Left cardiac atrium (tissue), 4 donors: ENCODE measurements at regions not wholly inside any gene's neighbourhood (a gene's known extent, or its start where the extent isn't known, plus 50 kb on each side); places are given as distances from the start of the nearest gene placed in this dataset.
"Not testable (repeated sequence)": the region's sequence is repeated elsewhere in the genome, so short reads cannot be mapped to it uniquely, and the experiment has no call there.

Experiments used
- ATAC-seq, 2 donors: fragments of 200-7000 bp; cut with Tn5 transposase; one replicate each; pipeline ENCODE4 v1.9.1; 2020; ENCODE audit warnings: mild to moderate bottlenecking in 2 of 2, moderate library complexity in 2 of 2
- DNase-seq: peaks from one replicate; pipeline ENCODE4 v3.0.0-alpha.2; 2020
- intact Hi-C, 2 donors: fragments of 100-400 bp; cut with DNase I; formaldehyde crosslinking; loops; one replicate each; pipeline versions ENCODE4 v1.14.1 to v1.15.1; 2022 to 2023
- donor health status: DM: no; HTN: yes; CAD: no.
- donor health status: DM: no; HTN: yes; CAD: no; lungs with severe emphysema.
- donor health status: DM: yes; HTN: yes; CAD: no.
- donor health status: Dilated cardiomyopathy.

DNA sequence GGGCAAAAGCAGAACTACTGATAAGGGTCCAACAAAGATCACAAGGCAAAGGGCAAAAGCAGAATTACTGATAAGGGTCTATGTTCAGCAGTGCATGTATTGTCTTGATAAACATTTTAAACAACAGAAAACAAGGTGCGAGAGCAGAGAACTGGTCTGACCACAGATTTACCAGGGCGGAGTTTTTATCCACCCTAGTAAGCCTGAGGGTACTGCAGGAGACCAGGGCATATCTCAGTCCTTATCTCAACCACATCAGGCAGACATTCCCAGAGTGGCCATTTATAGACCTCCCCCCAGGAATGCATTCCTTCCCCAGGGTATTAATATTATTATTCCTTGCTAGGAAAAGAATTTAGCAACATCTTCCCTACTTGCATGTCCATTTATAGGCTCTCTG is 138.2 kb upstream of the EDNRB start:
- intact Hi-C loops, ATAC-seq, DNase-seq: not testable (repeated sequence)

DNA sequence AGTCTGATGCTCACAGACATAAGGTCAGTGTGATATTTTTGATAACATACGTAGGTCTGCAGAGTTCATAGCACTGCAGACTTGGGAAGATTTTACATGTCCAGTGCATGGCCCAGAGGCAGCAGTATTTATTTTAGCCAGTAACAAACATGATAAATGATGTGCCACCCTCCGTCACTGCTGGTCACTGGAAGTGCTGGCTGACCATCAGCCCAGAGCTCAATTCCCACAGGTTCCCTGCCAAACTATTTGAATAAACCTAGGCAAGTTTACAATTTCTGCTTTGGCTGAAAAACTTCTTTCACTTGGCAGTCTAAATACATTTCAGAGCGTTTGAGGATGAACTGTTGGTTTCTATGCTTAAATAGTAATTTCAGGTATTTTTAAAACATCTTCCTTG is 135.5 kb upstream of the EDNRB start:
- intact Hi-C loops = no loop called here
- ATAC-seq = peak in 1 of 2 donors; percentile 71
- no peak for DNase-seq

DNA sequence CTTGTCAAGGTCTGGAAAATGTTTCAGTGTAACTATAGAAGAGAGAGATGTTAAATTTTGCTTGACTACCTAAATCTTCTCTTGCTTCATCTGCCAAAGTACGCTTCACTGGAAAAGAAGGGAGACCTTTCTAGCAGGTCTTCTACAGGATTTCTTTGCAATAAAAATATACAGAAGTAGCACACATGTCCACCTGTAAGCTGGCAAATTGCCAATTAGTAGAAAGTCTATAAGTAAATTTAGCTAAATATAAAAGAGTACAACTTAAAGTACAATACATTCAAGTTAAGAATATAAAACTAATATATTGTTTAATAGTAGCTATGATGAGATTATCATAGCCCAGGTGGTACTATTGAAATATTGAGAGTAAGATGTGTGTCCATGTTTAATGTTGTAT is 128.5 kb upstream of the EDNRB start:
- no peak for ATAC-seq
- intact Hi-C loops = no loop called here
- no peak for DNase-seq

DNA sequence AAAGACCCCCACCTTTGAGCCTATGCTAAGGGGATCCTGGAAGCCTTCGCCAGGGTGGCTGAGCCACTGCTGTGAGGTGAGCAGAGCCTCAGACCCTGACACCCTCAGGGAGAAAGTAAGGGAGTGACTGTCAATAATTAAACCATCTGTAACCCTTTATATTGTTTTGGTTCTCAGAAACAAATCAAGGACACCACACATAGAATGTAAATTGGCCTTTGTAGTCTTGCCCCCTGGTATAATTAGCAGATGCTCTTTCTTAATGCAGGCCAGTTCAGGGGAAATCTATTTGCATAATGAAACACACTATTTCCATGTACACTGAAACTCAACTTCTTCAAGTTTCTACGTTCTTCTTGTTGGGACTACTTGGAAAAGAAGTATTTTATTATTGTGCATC is 127.7 kb upstream of the EDNRB start:
- no peak for ATAC-seq
- intact Hi-C loops = no loop called here
- no peak for DNase-seq

DNA sequence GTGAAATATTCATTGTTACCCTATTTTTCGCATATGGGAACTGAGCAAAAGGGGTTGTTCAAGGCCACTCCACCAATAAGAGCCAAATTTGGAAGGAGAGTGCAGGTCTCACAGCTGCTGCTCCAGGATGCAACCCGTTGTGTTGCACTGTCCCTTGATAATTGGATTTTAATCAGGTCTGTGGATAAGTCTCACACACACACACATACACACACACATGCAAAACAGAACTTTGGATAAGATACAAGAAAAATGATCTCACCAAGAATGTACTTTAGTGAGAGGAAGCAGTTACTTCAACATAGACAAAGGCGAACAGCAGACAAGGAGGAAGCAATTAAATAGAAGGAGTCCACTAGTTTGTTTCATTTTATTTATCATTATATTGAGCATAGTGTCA is 127.3 kb upstream of the EDNRB start:
- intact Hi-C loops = no loop called here
- DNase-seq (no peak), ATAC-seq (no peak)

DNA sequence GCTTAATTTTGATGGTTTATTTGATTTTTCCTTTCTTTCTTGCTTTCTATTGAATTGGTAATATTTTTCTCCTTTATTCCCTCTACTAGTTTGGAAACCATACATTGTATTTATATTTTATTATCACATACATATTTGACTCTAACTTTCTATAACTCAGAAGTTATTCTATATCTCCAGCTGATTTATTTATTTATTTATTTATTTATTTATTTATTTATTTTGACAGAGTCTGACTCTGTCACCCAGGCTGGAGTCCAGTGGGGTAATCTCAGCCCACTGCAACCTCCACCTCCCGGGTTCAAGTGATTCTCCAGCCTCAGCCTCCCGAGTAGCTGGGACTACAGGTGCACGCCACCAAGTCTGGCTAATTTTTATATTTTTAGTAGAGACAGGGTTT is 122.7 kb upstream of the EDNRB start:
- DNase-seq, intact Hi-C loops, ATAC-seq: not testable (repeated sequence)

DNA sequence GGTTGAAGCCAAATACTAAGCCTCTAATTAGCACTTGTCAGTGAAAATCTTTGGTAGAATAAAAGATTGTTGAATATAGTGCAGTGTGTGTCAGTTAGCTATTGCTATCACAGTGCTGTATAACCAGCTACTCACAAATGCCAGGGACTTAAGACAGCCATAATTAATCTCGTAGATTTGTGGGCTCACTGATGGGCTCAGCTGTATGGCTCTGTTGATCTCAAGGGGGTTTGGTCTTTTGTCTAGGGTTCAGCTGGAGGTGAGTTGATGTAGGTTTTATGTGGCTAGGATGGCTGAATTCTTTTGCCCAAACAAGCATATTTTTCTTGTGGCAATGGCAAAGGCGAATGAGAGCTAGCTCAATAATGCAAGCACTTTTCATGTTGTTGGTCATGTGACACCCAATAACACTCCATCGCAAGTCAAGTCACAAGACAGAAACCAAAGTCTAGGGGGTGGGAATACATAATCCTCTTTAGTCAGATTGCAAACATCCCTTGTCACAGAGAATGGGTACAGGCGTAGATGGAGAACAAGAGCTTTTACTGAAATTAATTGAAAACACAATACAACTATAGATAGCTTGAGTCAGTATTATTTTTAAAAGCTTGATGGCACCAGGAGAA is 121.7 kb upstream of the EDNRB start:
- DNase-seq = no peak
- intact Hi-C loops = no loop called here

DNA sequence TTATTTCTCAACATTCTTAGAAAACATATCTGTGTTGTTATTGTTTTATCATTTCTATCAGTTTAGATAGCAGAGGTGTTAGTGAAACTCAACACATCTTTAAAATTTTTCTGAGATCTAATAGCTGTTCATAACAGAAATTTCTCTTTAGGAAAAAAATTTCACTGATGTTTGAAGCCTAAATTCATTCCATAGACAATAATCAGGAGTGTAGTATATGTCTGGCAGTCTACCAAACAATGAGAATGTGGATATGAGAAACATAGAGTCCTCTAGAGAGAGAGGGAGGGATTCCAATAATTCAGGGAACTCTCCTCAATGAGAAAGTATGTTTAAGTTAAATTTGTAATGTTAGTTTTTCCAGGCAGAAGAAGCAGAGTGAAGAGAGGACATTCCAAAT is 118.2 kb upstream of the EDNRB start:
- ATAC-seq = no peak
- intact Hi-C loops = no loop called here
- DNase-seq = no peak

More for the DNA sequence above, 121.7 kb upstream of the EDNRB start:
- no peak for ATAC-seq

DNA sequence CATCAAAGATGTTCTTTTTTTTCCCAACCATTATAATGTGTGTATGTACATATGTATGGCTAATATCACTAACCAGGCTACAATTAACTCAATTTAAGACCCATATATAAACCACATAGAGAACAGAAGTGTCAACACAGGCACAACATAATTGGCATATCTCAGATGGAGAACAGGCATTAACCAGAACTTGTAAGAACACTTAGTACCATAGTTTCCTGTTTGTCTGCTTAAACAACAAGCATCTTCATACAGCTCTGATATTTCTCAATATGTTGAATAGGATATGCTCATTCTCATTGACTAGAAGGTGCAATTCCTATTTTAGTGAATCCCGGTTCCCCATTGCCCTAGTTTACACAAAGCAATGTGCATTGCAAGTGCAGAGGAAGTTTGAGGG is 116.9 kb upstream of the EDNRB start:
- DNase-seq (no peak), ATAC-seq (no peak)
- intact Hi-C loops = no loop called here

DNA sequence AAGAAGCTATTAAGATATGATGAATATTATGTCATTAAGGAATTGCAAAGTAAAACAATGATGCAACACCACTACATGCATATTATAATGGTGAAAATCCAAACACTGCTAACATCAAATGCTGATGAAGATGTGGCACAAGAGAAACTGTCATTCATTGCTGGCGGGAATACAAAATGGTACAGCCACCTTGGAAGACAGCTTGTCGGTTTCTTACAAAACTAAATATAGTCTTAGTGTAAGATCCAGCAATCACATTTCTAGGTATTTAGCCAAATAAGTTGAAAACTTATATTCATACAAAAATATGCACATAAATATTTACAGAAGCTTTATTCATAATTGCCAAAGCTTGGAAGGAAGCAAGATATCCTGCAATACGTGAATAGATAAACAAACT is 114.9 kb upstream of the EDNRB start:
- no peak for DNase-seq
- ATAC-seq = no peak
- intact Hi-C loops = no loop called here

DNA sequence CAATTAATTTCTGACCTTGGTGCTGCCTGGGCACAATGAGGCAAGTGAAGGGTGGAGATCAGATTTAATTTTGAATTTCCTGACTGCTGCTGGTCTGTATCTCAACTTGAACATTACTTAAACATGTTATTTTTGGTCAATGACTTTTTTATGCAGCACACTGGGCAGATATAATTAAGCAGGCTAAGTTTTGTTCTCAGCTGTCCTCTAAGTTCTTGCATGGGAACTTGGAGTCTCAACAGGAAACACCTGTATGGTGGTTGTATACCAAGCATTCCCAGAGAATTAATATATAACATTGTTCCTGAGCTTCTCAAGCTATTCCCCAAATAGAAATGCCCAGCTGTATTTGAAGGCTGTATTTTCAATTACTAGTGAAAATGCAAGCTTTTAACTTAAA is 113.5 kb upstream of the EDNRB start:
- intact Hi-C loops = no loop called here
- DNase-seq (no peak), ATAC-seq (no peak)

DNA sequence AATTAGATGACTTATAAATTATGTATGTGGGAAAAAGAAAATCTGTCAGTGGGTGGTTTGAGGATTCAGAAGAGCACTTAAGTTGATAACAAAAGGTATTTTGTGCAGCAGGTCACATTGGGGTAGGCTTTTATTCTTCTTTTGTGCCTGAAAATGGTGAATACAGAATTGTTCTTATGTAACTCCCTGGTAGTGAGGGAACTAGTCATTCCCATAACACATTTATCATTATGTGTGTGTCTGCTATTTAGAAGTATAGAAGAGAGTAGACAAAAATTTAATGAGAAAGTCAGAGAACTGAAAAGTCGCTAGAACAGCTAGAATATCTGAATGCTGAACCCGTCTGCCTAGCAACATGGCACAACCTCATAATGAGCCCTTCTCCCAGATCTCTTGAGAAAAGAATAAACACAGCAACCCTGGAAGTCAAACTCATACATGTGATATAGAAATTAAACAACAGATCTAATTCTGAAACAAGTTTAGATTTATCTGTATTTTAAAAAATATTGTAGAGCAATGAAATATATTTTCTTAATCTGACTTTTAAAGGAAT is 111.8 kb upstream of the EDNRB start:
- DNase-seq = no peak
- intact Hi-C loops = no loop called here
- no peak for ATAC-seq

DNA sequence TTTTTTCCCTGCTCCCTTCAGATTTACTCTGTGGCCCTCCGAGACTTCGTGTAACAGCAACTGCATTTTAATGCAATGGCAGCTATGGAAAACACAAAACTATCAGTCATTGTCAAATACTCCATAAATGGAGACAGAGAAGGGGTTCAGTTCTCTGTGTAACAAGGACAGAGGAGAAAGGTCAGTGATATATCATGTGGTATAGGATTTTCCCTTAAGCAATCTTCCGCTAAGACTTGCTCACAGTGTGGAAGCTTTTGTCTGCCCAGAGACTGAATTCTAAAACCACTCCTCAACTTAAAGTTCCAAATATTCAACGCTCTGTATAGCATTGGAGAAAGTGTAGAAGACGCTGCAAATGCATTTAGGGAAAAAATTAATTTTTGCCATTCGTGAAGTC is 111.3 kb upstream of the EDNRB start:
- intact Hi-C loops = no loop called here
- ATAC-seq = no peak
- no peak for DNase-seq

DNA sequence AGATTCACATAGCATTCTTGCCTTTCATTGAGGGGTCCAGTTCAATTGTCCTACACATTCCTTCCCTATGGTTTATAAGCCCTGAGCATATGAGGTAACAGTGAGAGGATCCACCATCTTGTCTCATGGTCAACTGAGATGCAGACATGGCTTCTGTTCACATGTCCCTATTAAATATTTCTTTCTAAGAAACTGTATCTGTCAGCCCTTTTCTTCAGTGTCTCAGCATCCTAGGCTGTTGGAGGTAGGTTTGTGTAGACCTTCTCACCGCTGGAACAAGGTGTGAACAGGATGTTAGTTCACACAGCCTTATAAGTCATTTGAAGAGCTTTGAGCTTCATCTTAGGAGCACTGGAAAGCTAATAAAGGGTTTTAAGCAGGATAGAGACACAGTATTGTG is 110.3 kb upstream of the EDNRB start:
- ATAC-seq (no peak), DNase-seq (no peak)
- intact Hi-C loops = no loop called here

DNA sequence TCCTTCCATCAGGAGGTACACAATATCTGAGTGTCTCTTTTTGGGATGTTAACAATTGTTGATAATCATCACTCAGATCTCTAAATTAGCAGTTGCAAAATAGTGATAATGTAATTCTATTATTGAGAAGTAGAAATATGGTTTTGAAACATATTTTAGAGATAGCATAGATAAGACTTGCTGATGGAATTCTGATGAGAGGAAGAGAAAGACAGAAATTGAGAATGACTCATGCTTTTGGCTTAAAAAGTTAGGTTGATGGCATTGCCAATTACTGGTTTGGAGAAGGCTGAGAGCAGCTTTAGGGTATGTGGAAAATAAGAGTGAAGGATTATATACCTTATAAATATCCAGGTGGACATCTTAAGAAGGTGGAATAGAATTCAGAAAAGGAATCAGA is 106.4 kb upstream of the EDNRB start:
- ATAC-seq = no peak
- no peak for DNase-seq
- intact Hi-C loops = no loop called here

DNA sequence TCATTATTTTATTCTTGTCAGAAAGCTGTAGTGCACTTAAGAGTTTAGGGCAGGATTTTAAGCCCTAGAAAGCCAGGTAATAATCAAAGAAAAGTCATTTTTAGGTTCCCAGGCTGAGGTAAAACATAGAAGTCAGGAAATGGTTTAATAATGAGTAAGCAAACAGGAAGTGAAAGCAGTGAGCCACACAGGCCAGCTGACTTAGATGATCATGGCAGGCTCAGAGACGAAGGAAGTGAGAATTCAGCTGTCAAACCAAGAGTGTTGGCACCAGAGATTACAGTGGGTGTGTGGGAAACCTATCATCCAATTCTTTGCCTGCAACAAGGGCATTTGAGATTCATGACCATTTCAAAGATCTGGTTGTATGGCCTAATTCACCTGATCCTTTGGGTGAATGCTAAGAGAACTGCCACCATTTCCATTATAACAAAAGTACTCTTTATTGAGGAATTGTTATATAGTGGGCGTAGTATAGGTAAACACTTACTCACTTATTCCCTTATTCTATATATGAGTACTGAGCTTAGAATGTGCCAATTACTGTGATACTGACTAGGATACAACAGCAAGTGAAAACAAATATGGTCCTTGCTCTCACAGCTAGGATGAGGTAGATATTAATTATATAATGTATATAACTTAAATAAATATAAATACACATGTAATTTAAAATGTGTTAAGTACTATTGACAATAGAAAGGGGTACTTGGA is 103.7 kb upstream of the EDNRB start:
- DNase-seq (peak; percentile 19), ATAC-seq (peak in 1 of 2 donors; percentile 72)
- intact Hi-C loops = no loop called here

DNA sequence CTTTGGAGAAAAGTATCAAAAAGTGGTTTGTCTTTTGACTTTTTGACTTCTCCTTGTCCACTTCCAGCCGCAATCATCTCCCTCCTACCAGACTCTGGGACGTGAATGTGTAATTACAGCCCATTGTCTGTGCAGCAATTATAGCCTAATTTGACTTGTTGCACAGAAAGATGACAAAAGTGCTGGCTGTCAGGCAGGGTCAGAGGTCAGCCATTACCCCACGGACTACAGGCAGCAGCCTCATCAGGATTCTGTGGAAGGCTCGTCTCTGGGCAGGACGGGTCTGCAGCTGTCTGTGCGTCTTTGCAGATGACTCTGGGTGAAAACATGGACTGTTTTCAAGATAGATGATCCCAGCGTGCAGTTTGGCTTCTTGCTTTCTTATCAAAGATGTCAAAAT is 102.2 kb upstream of the EDNRB start:
- intact Hi-C loops = no loop called here
- ATAC-seq = no peak
- no peak for DNase-seq

DNA sequence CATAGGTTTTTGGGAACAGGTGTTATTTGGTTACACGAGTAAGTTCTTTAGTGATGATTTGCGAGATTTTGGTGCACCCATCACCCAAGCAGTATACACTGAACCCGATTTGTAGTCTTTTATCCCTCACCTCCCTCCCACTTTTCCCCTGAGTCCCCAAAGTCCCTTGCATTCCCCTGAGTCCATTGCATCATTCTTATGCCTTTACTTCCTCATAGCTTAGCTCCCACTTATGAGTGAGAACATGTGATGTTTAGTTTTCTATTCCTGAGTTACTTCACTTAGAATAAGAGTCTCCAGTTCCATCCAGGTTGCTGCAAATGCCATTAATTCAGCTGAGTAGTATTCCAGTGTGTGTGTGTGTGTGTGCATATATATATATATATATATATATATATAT is 97.2 kb upstream of the EDNRB start:
- intact Hi-C loops = no loop called here
- DNase-seq (no peak), ATAC-seq (no peak)

DNA sequence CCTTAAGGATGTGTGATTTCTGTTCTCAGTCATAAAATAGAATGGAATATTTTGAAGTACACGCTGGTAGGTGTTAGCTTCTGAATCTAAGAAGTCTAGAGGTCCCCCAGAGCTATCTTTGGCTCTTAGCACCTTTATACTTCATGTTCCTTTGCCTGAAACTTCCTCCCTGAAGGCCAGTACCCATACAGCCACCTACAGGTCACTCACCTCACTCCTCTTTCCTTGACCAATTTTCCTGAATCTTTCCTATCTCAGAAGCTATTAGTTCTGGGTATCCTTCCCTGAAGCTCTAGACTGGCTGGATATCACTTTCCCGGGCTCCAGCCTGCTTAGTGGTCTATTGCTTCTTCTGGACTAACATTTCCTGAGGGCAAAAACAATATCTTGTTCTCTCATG is 93.4 kb upstream of the EDNRB start:
- no peak for DNase-seq
- no peak for ATAC-seq
- intact Hi-C loops = no loop called here

DNA sequence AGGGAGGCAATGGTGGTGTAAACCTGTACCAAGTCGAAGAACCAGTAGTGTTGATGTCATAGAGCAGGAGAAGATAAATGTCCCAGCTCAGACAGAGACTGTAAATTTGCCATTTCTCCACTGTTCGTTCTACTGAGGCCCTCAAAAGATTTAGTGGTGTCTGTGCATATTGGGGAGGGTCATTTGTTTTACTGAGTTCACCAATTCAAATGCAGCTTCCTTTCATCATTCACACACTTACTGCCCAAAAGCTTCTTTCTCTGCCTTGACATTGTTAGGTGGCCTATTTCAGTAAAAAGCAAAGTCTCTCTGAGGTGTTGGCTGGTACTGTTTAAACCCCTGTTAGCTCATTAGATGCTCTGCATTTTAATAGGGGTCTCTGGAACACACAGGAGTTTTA is 86.2 kb upstream of the EDNRB start:
- DNase-seq = no peak
- intact Hi-C loops = no loop called here

DNA sequence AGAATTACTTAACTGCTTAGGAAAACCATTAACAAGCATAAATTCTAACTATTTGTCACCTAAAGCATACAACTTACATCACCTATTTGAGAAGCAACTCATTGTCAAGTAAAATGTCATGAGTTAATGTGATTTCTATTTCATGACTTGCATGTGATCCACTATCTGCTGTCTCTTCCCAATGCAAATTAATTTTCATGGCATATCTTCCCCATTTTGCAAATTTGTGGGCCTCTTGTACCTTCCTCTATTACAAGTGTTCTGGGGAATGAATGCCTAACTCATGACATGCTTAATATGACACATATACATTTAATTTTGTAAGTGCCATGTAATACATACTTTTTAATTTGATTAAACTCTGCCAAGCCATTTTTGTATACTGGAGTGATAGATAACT is 81.1 kb upstream of the EDNRB start:
- ATAC-seq = no peak
- no peak for DNase-seq
- intact Hi-C loops = no loop called here

More for the DNA sequence above, 86.2 kb upstream of the EDNRB start:
- ATAC-seq = no peak
